ENCODE measurements at regions not wholly inside any gene's neighbourhood (a gene's known extent, or its start where the extent isn't known, plus 50 kb on each side); places are given as distances from the start of the nearest gene placed in this dataset.
"Not testable (repeated sequence)": the region's sequence is repeated elsewhere in the genome, so short reads cannot be mapped to it uniquely, and the experiment has no call there.

- no peak for FAIRE-seq
- no peak for TF ChIP-seq POLR2A (IDR thresholded peaks at IDR 0.05; ENCODE audit: low read depth, low read length)
- DNase-seq (ENCODE audit: insufficient read length, low spot score), result no peak
These were observed 50.8 kb upstream of the TMEM108 start for GRCh38 chr3:132987396-132987795.

DNA sequence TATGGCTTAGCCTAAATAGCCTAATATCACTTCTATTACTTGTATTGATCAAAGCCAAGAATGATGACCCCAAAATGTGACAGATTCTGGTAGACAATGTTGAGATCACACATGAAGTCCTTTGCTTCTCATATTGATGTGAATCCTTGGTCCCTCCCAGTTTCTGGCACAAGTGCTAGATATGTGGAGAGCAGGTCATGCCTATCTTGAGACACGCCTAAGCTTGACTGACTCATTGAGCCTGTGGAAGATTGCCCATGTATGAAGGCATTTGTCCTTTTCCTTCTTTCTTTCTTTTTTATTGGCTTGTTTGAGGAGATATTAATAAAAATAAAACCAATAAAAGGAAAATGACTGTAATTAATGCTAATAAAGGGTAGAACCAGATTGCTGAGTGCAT, 54.0 kb upstream of the TMEM108 start:
- TF ChIP-seq POLR2A (IDR thresholded peaks at IDR 0.05; ENCODE audit: low read depth, low read length), result no peak
- no peak for DNase-seq (ENCODE audit: insufficient read length, low spot score)
- no peak for FAIRE-seq

DNA sequence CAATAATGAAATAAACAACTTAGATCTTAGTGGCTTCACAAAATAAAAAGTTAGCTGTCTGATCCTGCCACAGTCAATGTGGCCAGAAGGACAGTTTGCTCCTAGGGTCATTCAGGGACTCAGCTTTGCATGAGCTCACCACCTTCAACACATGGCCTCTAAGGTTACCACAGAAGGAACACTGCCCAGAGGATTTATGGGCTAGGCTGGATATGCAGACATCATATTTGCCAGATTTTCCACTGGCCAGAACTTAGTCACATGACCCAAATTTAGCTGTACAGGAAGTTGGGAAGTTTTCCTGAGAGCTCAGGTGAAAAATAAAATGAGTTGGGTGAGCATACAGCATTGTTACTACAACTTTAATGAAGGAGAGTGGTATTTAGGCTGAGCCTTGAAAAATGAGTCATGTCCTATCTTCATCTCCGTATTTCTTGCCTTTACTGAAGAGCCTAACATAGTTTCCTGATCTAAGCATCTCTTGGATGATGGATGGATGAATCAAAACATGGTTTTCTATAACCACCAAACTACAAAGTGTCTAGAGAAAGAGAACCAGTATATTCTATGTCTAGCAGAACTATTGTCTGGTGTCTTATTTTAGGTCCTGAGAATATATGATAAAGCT, 54.9 kb upstream of the TMEM108 start:
- TF ChIP-seq POLR2A (IDR thresholded peaks at IDR 0.05; ENCODE audit: low read depth, low read length), result no peak
- DNase-seq (ENCODE audit: insufficient read length, low spot score) (no peak), FAIRE-seq (no peak)

DNA sequence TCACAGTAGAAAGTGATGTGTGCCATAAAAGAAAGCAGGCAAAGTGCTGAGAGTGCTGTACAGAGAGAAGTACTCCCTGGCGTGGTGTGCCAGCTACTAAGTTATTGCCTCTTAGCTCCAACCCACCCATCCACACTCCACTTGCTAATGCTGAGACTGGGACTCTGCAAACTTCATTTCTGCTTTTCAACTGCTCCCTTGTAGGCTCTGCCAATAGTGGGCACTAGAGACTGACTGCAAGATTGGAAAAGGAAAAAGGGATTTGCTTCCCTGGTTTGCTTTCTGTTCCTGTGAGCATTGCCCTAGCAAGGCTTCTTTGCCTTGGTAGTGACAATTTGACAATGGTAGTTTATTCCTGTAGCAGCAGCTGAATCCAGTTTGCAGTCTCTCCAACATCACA, 56.5 kb upstream of the TMEM108 start:
- FAIRE-seq (no peak), DNase-seq (ENCODE audit: insufficient read length, low spot score) (no peak)
- no peak for TF ChIP-seq POLR2A (IDR thresholded peaks at IDR 0.05; ENCODE audit: low read depth, low read length)

DNA sequence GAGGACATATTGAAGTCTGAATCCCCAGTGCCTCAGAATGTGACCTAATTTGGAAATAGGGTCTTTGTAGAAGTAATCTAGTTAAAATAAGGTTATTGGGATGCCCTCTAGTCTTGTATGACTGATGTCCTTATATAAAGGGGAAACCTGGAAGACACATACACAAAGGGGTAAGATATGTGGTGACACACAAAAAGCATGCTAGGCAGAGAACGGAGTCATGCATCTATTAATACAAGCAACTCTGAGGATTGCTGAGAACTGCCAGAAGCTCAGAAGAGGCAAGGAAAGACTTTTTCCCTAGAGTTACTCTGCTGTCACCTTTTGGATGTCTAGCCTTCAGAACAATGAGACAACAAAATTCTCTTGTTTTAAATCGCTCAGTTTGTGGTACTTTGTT, 58.1 kb upstream of the TMEM108 start:
- TF ChIP-seq POLR2A (IDR thresholded peaks at IDR 0.05; ENCODE audit: low read depth, low read length), result no peak
- FAIRE-seq (no peak), DNase-seq (ENCODE audit: insufficient read length, low spot score) (no peak)

DNA sequence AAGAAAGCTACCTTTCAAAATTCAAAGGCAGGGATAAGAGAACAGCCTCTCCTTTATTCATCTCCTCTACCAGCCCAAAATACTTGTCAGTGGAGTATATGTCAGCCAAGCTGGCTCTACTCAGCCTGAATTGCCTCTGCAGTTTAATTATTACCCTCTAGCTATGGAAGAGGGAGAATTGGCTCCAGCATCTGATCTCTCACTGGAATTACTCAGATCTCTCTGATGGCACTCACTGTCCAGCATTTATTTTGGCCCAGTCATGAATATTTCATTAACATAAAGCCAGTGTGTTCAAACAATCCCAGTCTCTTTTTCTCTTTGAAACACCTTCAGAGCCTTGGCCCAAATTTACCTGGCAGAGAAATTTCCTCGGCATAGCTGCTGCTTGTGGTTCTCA, 58.6 kb upstream of the TMEM108 start:
- DNase-seq (ENCODE audit: insufficient read length, low spot score), result no peak
- TF ChIP-seq POLR2A (IDR thresholded peaks at IDR 0.05; ENCODE audit: low read depth, low read length), result no peak
- no peak for FAIRE-seq

GRCh38 chr3:132978946-132979345, 59.2 kb upstream of the TMEM108 start:
- not testable (repeated sequence) for FAIRE-seq; DNase-seq (ENCODE audit: insufficient read length, low spot score)

GRCh38 chr3:132978464-132978863, 59.7 kb upstream of the TMEM108 start:
- TF ChIP-seq POLR2A (IDR thresholded peaks at IDR 0.05; ENCODE audit: low read depth, low read length), result no peak
- FAIRE-seq, result no peak
- DNase-seq (ENCODE audit: insufficient read length, low spot score), result no peak

DNA sequence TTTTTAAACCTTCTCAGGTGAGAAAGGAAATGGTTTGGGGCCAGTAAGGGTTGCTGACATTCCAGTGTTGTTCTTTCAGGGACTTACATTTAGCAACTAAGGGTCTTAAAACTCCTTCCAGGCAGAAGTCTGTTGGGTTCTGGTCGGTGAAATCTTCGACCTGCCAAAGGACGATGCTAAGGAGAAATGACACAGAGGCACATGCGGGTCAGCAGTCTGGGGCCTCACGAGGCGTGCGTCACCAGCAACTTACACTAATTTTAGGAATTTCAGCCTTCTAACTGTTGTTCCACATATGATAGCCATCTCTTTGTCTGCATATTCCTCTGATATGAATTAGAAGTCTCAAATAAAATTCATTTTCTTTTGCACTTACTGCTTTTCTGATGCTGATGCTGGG, 64.1 kb upstream of the TMEM108 start:
- FAIRE-seq (no peak), DNase-seq (ENCODE audit: insufficient read length, low spot score) (no peak)
- TF ChIP-seq POLR2A (IDR thresholded peaks at IDR 0.05; ENCODE audit: low read depth, low read length), result no peak

GRCh38 chr3:132973441-132973840, 64.8 kb upstream of the TMEM108 start:
- TF ChIP-seq POLR2A (IDR thresholded peaks at IDR 0.05; ENCODE audit: low read depth, low read length), result no peak

GRCh38 chr3:132972333-132972732, 65.9 kb upstream of the TMEM108 start:
- no peak for FAIRE-seq
- DNase-seq (ENCODE audit: insufficient read length, low spot score), result no peak
- TF ChIP-seq POLR2A (IDR thresholded peaks at IDR 0.05; ENCODE audit: low read depth, low read length), result no peak

More at GRCh38 chr3:132973441-132973840, 64.8 kb upstream of the TMEM108 start:
- DNase-seq (ENCODE audit: insufficient read length, low spot score) (no peak), FAIRE-seq (no peak)

DNA sequence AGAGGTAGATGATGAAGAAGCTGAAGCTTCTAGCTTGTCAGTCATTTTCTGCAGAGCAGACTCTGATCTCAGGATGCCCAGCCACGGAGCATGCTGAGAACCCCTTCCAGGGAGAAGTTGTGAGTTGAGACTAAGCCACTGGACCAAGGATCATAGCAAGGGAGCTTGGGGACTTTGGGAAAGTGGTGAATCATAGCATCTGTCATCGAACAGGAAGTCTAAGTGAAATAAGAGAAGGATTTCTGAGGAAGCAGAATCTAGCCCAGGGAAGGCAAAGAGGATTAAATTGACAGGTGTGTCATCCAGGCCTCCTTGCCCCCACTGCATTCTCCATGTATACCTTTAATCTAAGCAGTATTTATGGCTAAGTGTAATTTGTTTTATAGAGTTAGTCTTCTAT, 71.8 kb upstream of the TMEM108 start:
- no peak for DNase-seq (ENCODE audit: insufficient read length, low spot score)
- no peak for TF ChIP-seq POLR2A (IDR thresholded peaks at IDR 0.05; ENCODE audit: low read depth, low read length)
- FAIRE-seq, result no peak

- TF ChIP-seq POLR2A (IDR thresholded peaks at IDR 0.05; ENCODE audit: low read depth, low read length), result no peak
- DNase-seq (ENCODE audit: insufficient read length, low spot score), result no peak
- no peak for FAIRE-seq
These were observed 73.9 kb upstream of the TMEM108 start for GRCh38 chr3:132964266-132964665.

DNA sequence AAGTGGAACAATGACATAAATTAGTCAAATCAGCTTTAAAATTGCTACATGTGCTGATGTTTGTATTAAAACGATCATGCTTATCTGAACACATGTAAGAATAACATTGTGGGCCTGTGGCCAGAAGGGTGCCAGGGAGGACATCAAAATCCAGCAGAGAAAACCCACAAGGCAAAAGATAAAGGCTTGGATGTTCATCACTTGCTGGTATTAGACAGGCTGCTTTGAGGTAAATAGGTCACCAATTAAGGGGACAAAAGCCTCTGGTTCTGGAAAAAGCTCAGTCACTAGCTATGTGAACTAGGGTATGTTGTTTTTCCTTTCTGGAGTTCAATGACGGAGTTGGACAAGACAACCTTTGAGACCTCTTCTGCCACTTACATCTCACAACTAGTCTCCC, 74.4 kb upstream of the TMEM108 start:
- TF ChIP-seq POLR2A (IDR thresholded peaks at IDR 0.05; ENCODE audit: low read depth, low read length), result no peak
- DNase-seq (ENCODE audit: insufficient read length, low spot score) (no peak), FAIRE-seq (no peak)

- no peak for FAIRE-seq
- DNase-seq (ENCODE audit: insufficient read length, low spot score), result no peak
- no peak for TF ChIP-seq POLR2A (IDR thresholded peaks at IDR 0.05; ENCODE audit: low read depth, low read length)
These were observed 76.2 kb upstream of the TMEM108 start for GRCh38 chr3:132961991-132962390.

GRCh38 chr3:132953683-132954082, 84.5 kb upstream of the TMEM108 start:
- DNase-seq (ENCODE audit: insufficient read length, low spot score) (no peak), FAIRE-seq (no peak)
- TF ChIP-seq POLR2A (IDR thresholded peaks at IDR 0.05; ENCODE audit: low read depth, low read length), result no peak

Measured in H54 (cell line).